ENCODE measurements at regions not wholly inside any gene's neighbourhood (a gene's known extent, or its start where the extent isn't known, plus 50 kb on each side); places are given as distances from the start of the nearest gene placed in this dataset.
A peak's percentile ranks its signal among the peaks of the same experiment; 100 is the strongest.

DNA sequence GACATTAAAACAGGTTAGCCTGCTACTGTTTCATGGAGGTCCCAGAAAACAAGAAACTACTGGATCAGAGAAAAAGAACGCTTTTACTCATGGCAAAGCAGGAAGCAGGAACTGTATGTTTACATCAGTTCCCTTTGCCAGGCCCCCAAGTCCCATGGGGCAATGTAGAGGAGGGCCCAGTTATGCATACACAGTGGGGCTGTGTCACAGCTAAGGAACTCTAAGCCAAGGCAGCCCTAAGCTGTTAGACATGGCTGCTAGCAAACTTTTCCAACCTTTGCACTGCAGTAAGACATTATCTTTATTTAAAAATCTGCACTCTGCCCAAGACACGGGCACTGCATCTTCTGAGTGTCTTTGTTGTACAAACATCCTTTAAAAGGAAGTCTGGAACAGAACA lies 975.8 kb downstream of the C4orf33 start:
- no peak overlapping the region for H4K8ac ChIP-seq (ENCODE audit: low read depth, low read length)
- no peak overlapping the region for H3K4me2 ChIP-seq (ENCODE audit: low read length)
- H3K9me3 ChIP-seq (ENCODE audit: insufficient read depth, low read depth, low read length), result no peaks in the 10 kb centered on the region
- H3K27ac ChIP-seq (ENCODE audit: low read depth, low read length), result no peak overlapping the region
- no peak overlapping the region for H3K9ac ChIP-seq (ENCODE audit: low read length)
- H2AK5ac ChIP-seq (ENCODE audit: low read length), result no peak overlapping the region
- H4K12ac ChIP-seq (ENCODE audit: low read depth, low read length), result no peak overlapping the region
- no peak overlapping the region for H2AFZ ChIP-seq (ENCODE audit: insufficient read depth, low read length, poor library complexity)
- no peaks in the 10 kb centered on the region for H3K79me2 ChIP-seq (ENCODE audit: control insufficient read depth, insufficient read depth, low read length, poor library complexity)
- H3K14ac ChIP-seq (ENCODE audit: low read length), result peak overlapping the region; percentile 51
- no peaks in the 10 kb centered on the region for H3K36me3 ChIP-seq (ENCODE audit: control insufficient read depth in 1 of 2, insufficient read depth in 2 of 2, low read length in 2 of 2)
- H3K4ac ChIP-seq (ENCODE audit: low read depth, low read length), result no peak overlapping the region
- no peak overlapping the region for H2BK120ac ChIP-seq (ENCODE audit: insufficient read depth, low read length, poor library complexity)
- peak overlapping the region; percentile 56 for H2BK5ac ChIP-seq (ENCODE audit: low read depth, low read length, poor library complexity)
- no peak overlapping the region for H4K91ac ChIP-seq (ENCODE audit: low read depth, low read length)
- no peak for DNase-seq
- no peaks in the 10 kb centered on the region for H3K27me3 ChIP-seq (ENCODE audit: insufficient read depth, low read length)
- peaks cover 2% of the 10 kb centered on the region in 2 experiments for H3K4me1 ChIP-seq (ENCODE audit: control insufficient read depth in 1 of 2, insufficient read depth in 2 of 2, low read length in 2 of 2)
- no CpG with 5 or more reads among the region's 2 CpGs for WGBS (ENCODE audit: extremely low coverage, insufficient coverage, insufficient read length)
- no peaks in the 10 kb centered on the region for H3K79me1 ChIP-seq (ENCODE audit: low read length)
- H3K4me3 ChIP-seq (ENCODE audit: low read depth, low read length), result no peak overlapping the region
- H2BK12ac ChIP-seq (ENCODE audit: low read length), result peak overlapping the region; percentile 80
- H3K18ac ChIP-seq (ENCODE audit: low read length), result no peak overlapping the region
- no peak overlapping the region for H3K23ac ChIP-seq (ENCODE audit: low read length)

DNA sequence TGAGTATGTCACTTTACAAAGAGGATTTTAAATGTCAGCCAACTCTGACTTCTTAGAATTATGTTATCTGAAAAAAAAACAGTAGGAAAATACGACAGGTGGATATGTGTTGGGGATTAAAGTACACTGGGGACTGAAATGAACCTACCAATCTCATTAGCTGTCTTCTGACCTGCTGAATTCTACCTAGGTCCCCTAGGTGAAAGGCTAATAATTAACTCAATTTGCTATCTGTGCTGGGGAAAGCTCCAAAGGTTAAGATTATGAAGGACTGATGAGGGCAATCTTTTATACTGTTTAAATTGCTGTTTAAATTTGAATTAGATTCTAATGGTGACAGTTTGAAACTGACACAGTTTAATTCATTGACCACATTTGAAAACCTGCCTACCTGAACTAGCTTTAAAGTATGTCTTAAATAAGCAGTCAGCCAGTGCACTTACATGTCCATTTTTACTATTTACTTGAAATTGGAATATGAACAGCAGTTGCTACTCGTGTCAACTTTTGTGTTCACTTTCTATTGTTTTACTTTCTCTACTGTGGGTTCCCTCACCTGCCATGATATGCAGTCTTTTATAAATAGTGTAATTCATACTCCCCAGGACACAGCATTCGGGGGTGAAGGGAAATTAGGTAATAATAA lies 977.3 kb downstream of the C4orf33 start:
- peaks cover 3% of the 10 kb centered on the region for H3K79me1 ChIP-seq (ENCODE audit: low read length)
- H3K4me1 ChIP-seq (ENCODE audit: control insufficient read depth in 1 of 2, insufficient read depth in 2 of 2, low read length in 2 of 2), result peaks cover 2 to 7% of the 10 kb centered on the region in 2 experiments
- no peak overlapping the region for H3K27ac ChIP-seq (ENCODE audit: low read depth, low read length)
- no peak overlapping the region for H3K4me3 ChIP-seq (ENCODE audit: low read depth, low read length)
- no peak overlapping the region for H2BK5ac ChIP-seq (ENCODE audit: low read depth, low read length, poor library complexity)
- no peaks in the 10 kb centered on the region for H3K36me3 ChIP-seq (ENCODE audit: control insufficient read depth in 1 of 2, insufficient read depth in 2 of 2, low read length in 2 of 2)
- H2BK120ac ChIP-seq (ENCODE audit: insufficient read depth, low read length, poor library complexity), result no peak overlapping the region
- no CpG with 5 or more reads among the region's 3 CpGs for WGBS (ENCODE audit: extremely low coverage, insufficient coverage, insufficient read length)
- no peak overlapping the region for H2BK12ac ChIP-seq (ENCODE audit: low read length)
- DNase-seq, result no peak
- no peak overlapping the region for H2AK5ac ChIP-seq (ENCODE audit: low read length)
- no peaks in the 10 kb centered on the region for H3K27me3 ChIP-seq (ENCODE audit: insufficient read depth, low read length)
- no peak overlapping the region for H3K14ac ChIP-seq (ENCODE audit: low read length)
- no peak overlapping the region for H3K18ac ChIP-seq (ENCODE audit: low read length)
- no peak overlapping the region for H4K8ac ChIP-seq (ENCODE audit: low read depth, low read length)
- no peaks in the 10 kb centered on the region for H3K79me2 ChIP-seq (ENCODE audit: control insufficient read depth, insufficient read depth, low read length, poor library complexity)
- H4K91ac ChIP-seq (ENCODE audit: low read depth, low read length), result no peak overlapping the region
- no peak overlapping the region for H4K12ac ChIP-seq (ENCODE audit: low read depth, low read length)
- H3K4ac ChIP-seq (ENCODE audit: low read depth, low read length), result no peak overlapping the region
- no peak overlapping the region for H3K4me2 ChIP-seq (ENCODE audit: low read length)
- H3K9me3 ChIP-seq (ENCODE audit: insufficient read depth, low read depth, low read length), result no peaks in the 10 kb centered on the region
- H3K9ac ChIP-seq (ENCODE audit: low read length), result no peak overlapping the region
- H3K23ac ChIP-seq (ENCODE audit: low read length), result no peak overlapping the region
- no peak overlapping the region for H2AFZ ChIP-seq (ENCODE audit: insufficient read depth, low read length, poor library complexity)

DNA sequence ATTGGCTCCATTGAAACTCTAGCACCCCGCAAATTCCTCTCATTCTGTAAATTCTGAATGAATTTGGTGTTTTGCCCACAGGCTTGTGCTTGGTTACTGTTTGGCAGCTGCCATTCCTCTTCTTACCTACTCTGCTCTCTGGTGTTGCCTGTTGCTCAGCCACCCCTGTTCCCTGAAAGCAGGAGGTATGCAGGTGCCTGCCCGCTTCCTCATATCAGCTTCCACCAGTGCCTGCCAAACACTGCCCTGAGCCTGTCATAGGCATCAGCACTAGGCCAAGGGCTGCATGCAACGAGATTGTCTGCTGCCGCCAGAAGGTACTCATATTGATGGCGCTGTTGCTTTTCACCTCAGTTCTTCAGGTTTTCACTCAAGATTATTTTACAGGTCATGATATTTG lies 978.1 kb downstream of the C4orf33 start:
- Histone ChIP-seq H3K9me3 (ENCODE audit: insufficient read depth, low read depth, low read length) (no peaks in the 10 kb centered on the region), H3K23ac (ENCODE audit: low read length) (no peak overlapping the region), H3K18ac (ENCODE audit: low read length) (no peak overlapping the region), H2AK5ac (ENCODE audit: low read length) (no peak overlapping the region), H3K4me2 (ENCODE audit: low read length) (no peak overlapping the region), H3K36me3 (ENCODE audit: control insufficient read depth in 1 of 2, insufficient read depth in 2 of 2, low read length in 2 of 2) (no peaks in the 10 kb centered on the region), H3K79me1 (ENCODE audit: low read length) (peaks cover 5% of the 10 kb centered on the region), H3K9ac (ENCODE audit: low read length) (no peak overlapping the region), H3K79me2 (ENCODE audit: control insufficient read depth, insufficient read depth, low read length, poor library complexity) (no peaks in the 10 kb centered on the region), H4K91ac (ENCODE audit: low read depth, low read length) (no peak overlapping the region), H3K27ac (ENCODE audit: low read depth, low read length) (no peak overlapping the region), H4K8ac (ENCODE audit: low read depth, low read length) (no peak overlapping the region), H2BK120ac (ENCODE audit: insufficient read depth, low read length, poor library complexity) (no peak overlapping the region), H2BK5ac (ENCODE audit: low read depth, low read length, poor library complexity) (no peak overlapping the region), H2AFZ (ENCODE audit: insufficient read depth, low read length, poor library complexity) (no peak overlapping the region), H3K4ac (ENCODE audit: low read depth, low read length) (no peak overlapping the region), H3K14ac (ENCODE audit: low read length) (no peak overlapping the region), H3K4me1 (ENCODE audit: control insufficient read depth in 1 of 2, insufficient read depth in 2 of 2, low read length in 2 of 2) (peaks cover 2 to 7% of the 10 kb centered on the region in 2 experiments), H2BK12ac (ENCODE audit: low read length) (peak overlapping the region; percentile 11), H3K4me3 (ENCODE audit: low read depth, low read length) (peak overlapping the region; percentile 18), H4K12ac (ENCODE audit: low read depth, low read length) (no peak overlapping the region), H3K27me3 (ENCODE audit: insufficient read depth, low read length) (no peaks in the 10 kb centered on the region)
- DNase-seq, result no peak
- WGBS (ENCODE audit: extremely low coverage, insufficient coverage, insufficient read length), result no CpG with 5 or more reads among the region's 5 CpGs

DNA sequence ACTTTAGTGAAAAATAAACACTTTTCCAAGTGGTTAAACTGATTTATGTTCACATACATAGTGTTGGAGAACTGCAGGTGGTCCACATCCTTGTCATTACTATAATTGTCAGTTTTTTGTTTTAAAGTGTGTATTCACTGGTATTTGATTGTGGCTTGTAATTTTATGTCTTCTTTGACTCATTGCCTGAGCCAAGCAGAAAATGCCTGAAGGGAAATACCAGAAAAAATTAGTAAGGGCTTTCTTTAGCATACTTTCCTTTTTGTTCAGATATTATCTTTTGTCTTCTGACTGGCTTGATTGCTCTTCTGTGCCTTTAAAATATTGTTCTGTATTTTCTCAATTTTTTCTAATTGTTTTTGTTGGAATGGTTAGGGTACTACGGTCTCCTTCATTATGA lies 981.3 kb downstream of the C4orf33 start:
- Histone ChIP-seq H3K18ac (ENCODE audit: low read length) (no peak overlapping the region), H2BK5ac (ENCODE audit: low read depth, low read length, poor library complexity) (no peak overlapping the region), H2AK5ac (ENCODE audit: low read length) (no peak overlapping the region), H3K27me3 (ENCODE audit: insufficient read depth, low read length) (no peaks in the 10 kb centered on the region), H3K9me3 (ENCODE audit: insufficient read depth, low read depth, low read length) (no peaks in the 10 kb centered on the region), H2BK120ac (ENCODE audit: insufficient read depth, low read length, poor library complexity) (no peak overlapping the region), H3K4me1 (ENCODE audit: control insufficient read depth in 1 of 2, insufficient read depth in 2 of 2, low read length in 2 of 2) (peaks cover 2 to 7% of the 10 kb centered on the region in 2 experiments), H3K14ac (ENCODE audit: low read length) (no peak overlapping the region), H2AFZ (ENCODE audit: insufficient read depth, low read length, poor library complexity) (no peak overlapping the region), H2BK12ac (ENCODE audit: low read length) (no peak overlapping the region), H3K9ac (ENCODE audit: low read length) (no peak overlapping the region), H3K79me2 (ENCODE audit: control insufficient read depth, insufficient read depth, low read length, poor library complexity) (no peaks in the 10 kb centered on the region), H3K23ac (ENCODE audit: low read length) (no peak overlapping the region), H3K27ac (ENCODE audit: low read depth, low read length) (no peak overlapping the region), H3K4me2 (ENCODE audit: low read length) (no peak overlapping the region), H3K36me3 (ENCODE audit: control insufficient read depth in 1 of 2, insufficient read depth in 2 of 2, low read length in 2 of 2) (no peaks in the 10 kb centered on the region), H3K79me1 (ENCODE audit: low read length) (peaks cover 6% of the 10 kb centered on the region), H3K4ac (ENCODE audit: low read depth, low read length) (no peak overlapping the region), H4K91ac (ENCODE audit: low read depth, low read length) (no peak overlapping the region), H3K4me3 (ENCODE audit: low read depth, low read length) (no peak overlapping the region), H4K12ac (ENCODE audit: low read depth, low read length) (no peak overlapping the region), H4K8ac (ENCODE audit: low read depth, low read length) (no peak overlapping the region)
- no CpG with 5 or more reads among the region's 1 CpG for WGBS (ENCODE audit: extremely low coverage, insufficient coverage, insufficient read length)
- peak; percentile 12 to 87 for DNase-seq
